ENCODE measurements at regions not wholly inside any gene's neighbourhood (a gene's known extent, or its start where the extent isn't known, plus 50 kb on each side); places are given as distances from the start of the nearest gene placed in this dataset.

GRCh38 chr2:226362980-226363379, 436.6 kb downstream of the IRS1 start:
- H4K20me1 ChIP-seq (ENCODE audit: low read depth, low read length) = no peaks in the 10 kb centered on the region
- H2AFZ ChIP-seq (ENCODE audit: low read depth, low read length, severe bottlenecking) = no peak overlapping the region
- H3K9ac ChIP-seq (ENCODE audit: low read length) = no peak overlapping the region
- no peaks in the 10 kb centered on the region for H3K9me2 ChIP-seq (replicated peaks; ENCODE audit: insufficient read depth, low read length)
- H3K79me2 ChIP-seq (ENCODE audit: insufficient read depth, low read length) = no peaks in the 10 kb centered on the region
- no peaks in the 10 kb centered on the region for H3K36me3 ChIP-seq (ENCODE audit: low read length)
- TF ChIP-seq EZH2phosphoT487 (conservative IDR thresholded peaks at IDR 0.05; ENCODE audit: low read length) = no peak
- TF ChIP-seq CTCF (IDR thresholded peaks at IDR 0.05; ENCODE audit: insufficient read depth, low read length, poor library complexity, severe bottlenecking) = no peak
- H3K9me3 ChIP-seq (ENCODE audit: insufficient read depth, low read length) = no peaks in the 10 kb centered on the region
- H3K4me3 ChIP-seq (ENCODE audit: insufficient read depth, low read length, poor library complexity, severe bottlenecking) = no peak overlapping the region
- no peak overlapping the region for H3K27ac ChIP-seq (ENCODE audit: low read depth, low read length)
- H3K27me3 ChIP-seq (ENCODE audit: low read length) = no peaks in the 10 kb centered on the region
- no peak overlapping the region for H3K4me2 ChIP-seq (ENCODE audit: low read depth, low read length, poor library complexity, severe bottlenecking)
- H3F3A ChIP-seq (ENCODE audit: insufficient read depth) = no peaks in the 10 kb centered on the region

GRCh38 chr2:226360658-226361057, 439.0 kb downstream of the IRS1 start:
- H3K9me2 ChIP-seq (replicated peaks; ENCODE audit: insufficient read depth, low read length) = no peaks in the 10 kb centered on the region
- H3K27me3 ChIP-seq (ENCODE audit: low read length) = no peaks in the 10 kb centered on the region
- no peak overlapping the region for H3K4me2 ChIP-seq (ENCODE audit: low read depth, low read length, poor library complexity, severe bottlenecking)
- H3K27ac ChIP-seq (ENCODE audit: low read depth, low read length) = no peak overlapping the region
- no peaks in the 10 kb centered on the region for H4K20me1 ChIP-seq (ENCODE audit: low read depth, low read length)
- H3K9ac ChIP-seq (ENCODE audit: low read length) = no peak overlapping the region
- H3K9me3 ChIP-seq (ENCODE audit: insufficient read depth, low read length) = no peaks in the 10 kb centered on the region
- TF ChIP-seq EZH2phosphoT487 (conservative IDR thresholded peaks at IDR 0.05; ENCODE audit: low read length) (no peak), CTCF (IDR thresholded peaks at IDR 0.05; ENCODE audit: insufficient read depth, low read length, poor library complexity, severe bottlenecking) (no peak)
- H3F3A ChIP-seq (ENCODE audit: insufficient read depth) = no peaks in the 10 kb centered on the region
- no peaks in the 10 kb centered on the region for H3K79me2 ChIP-seq (ENCODE audit: insufficient read depth, low read length)
- no peaks in the 10 kb centered on the region for H3K36me3 ChIP-seq (ENCODE audit: low read length)
- H2AFZ ChIP-seq (ENCODE audit: low read depth, low read length, severe bottlenecking) = no peak overlapping the region
- H3K4me3 ChIP-seq (ENCODE audit: insufficient read depth, low read length, poor library complexity, severe bottlenecking) = no peak overlapping the region

DNA sequence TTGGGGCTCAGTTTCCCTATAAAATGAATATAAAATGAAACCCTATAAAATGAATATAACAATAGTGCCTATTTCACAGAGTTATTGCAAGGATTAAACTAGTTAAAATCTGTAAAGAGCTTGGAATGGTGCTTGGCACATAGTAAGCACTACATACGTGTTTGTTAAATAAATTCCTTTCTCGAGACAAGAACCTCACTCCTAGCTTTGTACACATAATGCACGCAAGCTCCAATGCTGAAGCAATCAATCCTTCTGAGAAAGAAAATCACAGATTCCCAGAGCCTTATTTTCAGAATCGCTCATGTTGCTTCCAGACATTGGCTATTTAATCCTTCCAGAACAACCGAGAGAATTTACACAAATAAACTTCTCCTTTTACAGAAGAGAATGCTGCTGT, 440.9 kb downstream of the IRS1 start:
- no peaks in the 10 kb centered on the region for H3K9me3 ChIP-seq (ENCODE audit: insufficient read depth, low read length)
- H4K20me1 ChIP-seq (ENCODE audit: low read depth, low read length) = no peaks in the 10 kb centered on the region
- H3K9ac ChIP-seq (ENCODE audit: low read length) = no peak overlapping the region
- no peak overlapping the region for H3K4me3 ChIP-seq (ENCODE audit: insufficient read depth, low read length, poor library complexity, severe bottlenecking)
- no peak overlapping the region for H2AFZ ChIP-seq (ENCODE audit: low read depth, low read length, severe bottlenecking)
- no peaks in the 10 kb centered on the region for H3F3A ChIP-seq (ENCODE audit: insufficient read depth)
- H3K79me2 ChIP-seq (ENCODE audit: insufficient read depth, low read length) = no peaks in the 10 kb centered on the region
- H3K4me2 ChIP-seq (ENCODE audit: low read depth, low read length, poor library complexity, severe bottlenecking) = no peak overlapping the region
- no peaks in the 10 kb centered on the region for H3K9me2 ChIP-seq (replicated peaks; ENCODE audit: insufficient read depth, low read length)
- H3K27ac ChIP-seq (ENCODE audit: low read depth, low read length) = no peak overlapping the region
- H3K27me3 ChIP-seq (ENCODE audit: low read length) = no peaks in the 10 kb centered on the region
- TF ChIP-seq CTCF (IDR thresholded peaks at IDR 0.05; ENCODE audit: insufficient read depth, low read length, poor library complexity, severe bottlenecking) = no peak
- TF ChIP-seq EZH2phosphoT487 (conservative IDR thresholded peaks at IDR 0.05; ENCODE audit: low read length) = no peak
- no peaks in the 10 kb centered on the region for H3K36me3 ChIP-seq (ENCODE audit: low read length)

DNA sequence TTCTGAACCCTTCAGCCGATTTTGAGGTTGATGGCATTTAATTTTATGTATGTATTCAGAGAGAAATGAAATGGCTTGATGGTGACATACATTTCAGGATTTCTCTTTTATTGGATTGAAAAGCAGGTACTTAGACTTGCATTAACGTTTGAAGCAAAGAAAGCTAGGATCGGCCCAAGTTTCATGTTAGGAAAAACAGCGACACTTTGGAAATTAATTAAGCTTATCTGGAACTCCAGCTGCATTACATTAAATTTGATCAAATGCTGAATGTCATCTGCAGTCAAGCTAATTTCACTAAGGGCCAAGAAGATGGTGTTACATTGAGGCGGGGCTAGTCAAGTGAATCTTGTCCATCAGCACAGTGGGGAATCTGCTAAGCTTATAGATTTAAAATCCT, 441.8 kb downstream of the IRS1 start:
- no peaks in the 10 kb centered on the region for H3K36me3 ChIP-seq (ENCODE audit: low read length)
- TF ChIP-seq EZH2phosphoT487 (conservative IDR thresholded peaks at IDR 0.05; ENCODE audit: low read length) (no peak), CTCF (IDR thresholded peaks at IDR 0.05; ENCODE audit: insufficient read depth, low read length, poor library complexity, severe bottlenecking) (no peak)
- H2AFZ ChIP-seq (ENCODE audit: low read depth, low read length, severe bottlenecking) = no peak overlapping the region
- no peaks in the 10 kb centered on the region for H3K9me3 ChIP-seq (ENCODE audit: insufficient read depth, low read length)
- no peaks in the 10 kb centered on the region for H3K27me3 ChIP-seq (ENCODE audit: low read length)
- H3K9me2 ChIP-seq (replicated peaks; ENCODE audit: insufficient read depth, low read length) = no peaks in the 10 kb centered on the region
- H3F3A ChIP-seq (ENCODE audit: insufficient read depth) = no peaks in the 10 kb centered on the region
- H4K20me1 ChIP-seq (ENCODE audit: low read depth, low read length) = no peaks in the 10 kb centered on the region
- H3K27ac ChIP-seq (ENCODE audit: low read depth, low read length) = no peak overlapping the region
- no peak overlapping the region for H3K4me2 ChIP-seq (ENCODE audit: low read depth, low read length, poor library complexity, severe bottlenecking)
- no peak overlapping the region for H3K4me3 ChIP-seq (ENCODE audit: insufficient read depth, low read length, poor library complexity, severe bottlenecking)
- H3K9ac ChIP-seq (ENCODE audit: low read length) = no peak overlapping the region
- H3K79me2 ChIP-seq (ENCODE audit: insufficient read depth, low read length) = no peaks in the 10 kb centered on the region
